ENCODE measurements at regions not wholly inside any gene's neighbourhood (a gene's known extent, or its start where the extent isn't known, plus 50 kb on each side); places are given as distances from the start of the nearest gene placed in this dataset.
"Not testable (repeated sequence)": the region's sequence is repeated elsewhere in the genome, so short reads cannot be mapped to it uniquely, and the experiment has no call there.

DNA sequence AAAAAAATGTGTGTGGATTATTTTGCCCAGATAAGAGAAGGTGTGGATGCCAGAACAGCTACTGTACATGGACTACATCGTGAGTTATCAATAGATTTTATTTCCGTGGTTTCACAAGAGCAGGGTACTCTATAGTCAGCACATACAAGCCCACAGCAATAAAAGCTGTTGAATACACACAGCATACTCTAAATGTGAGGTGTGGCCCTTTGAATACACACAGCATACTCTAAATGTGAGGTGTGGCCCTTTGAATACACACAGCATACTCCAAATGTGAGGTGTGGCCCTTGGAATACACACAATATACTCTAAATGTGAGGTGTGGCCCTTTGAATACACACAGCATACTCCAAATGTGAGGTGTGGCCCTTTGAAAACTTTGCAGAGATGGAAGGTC is 287.4 kb upstream of the ADARB2 start:
- H4K5ac ChIP-seq (ENCODE audit: low read depth, low read length); H3K4me2 ChIP-seq (ENCODE audit: low read depth, low read length); intact Hi-C loops (cut with micrococcal nuclease); H3K4me3 ChIP-seq (ENCODE audit: insufficient read depth, low read depth, low read length); BruUV-seq (replicated peaks); H2AK5ac ChIP-seq (ENCODE audit: low read depth, low read length); H3K18ac ChIP-seq (ENCODE audit: low read depth, low read length); H3K27me3 ChIP-seq (ENCODE audit: control insufficient read depth, insufficient read depth, low read length); H3K9ac ChIP-seq (ENCODE audit: low read depth, low read length); H3K4ac ChIP-seq (ENCODE audit: low read depth, low read length); dilution Hi-C loops (cut with HindIII; ENCODE audit: low sequenced_read_pairs, unreplicated experiment); CTCF ChIA-PET; H3K4me1 ChIP-seq (ENCODE audit: control insufficient read depth, insufficient read depth, low read length); H3K9me1 ChIP-seq (ENCODE audit: insufficient read depth, low read length); ATAC-seq (ENCODE audit: low read depth); H3K14ac ChIP-seq (replicated peaks; ENCODE audit: low read depth, low read length); H3K27ac ChIP-seq (ENCODE audit: insufficient read depth, low read length); H4K91ac ChIP-seq (ENCODE audit: insufficient read depth, low read depth, low read length); in situ Hi-C loops (cut with MboI; ENCODE audit: low sequenced_read_pairs); H3K56ac ChIP-seq (ENCODE audit: extremely low read depth, insufficient read depth, low read length); H2AFZ ChIP-seq (replicated peaks; ENCODE audit: low read length, poor library complexity); H2BK15ac ChIP-seq (ENCODE audit: low read depth, low read length); H2BK20ac ChIP-seq (ENCODE audit: low read depth, low read length); H4K20me1 ChIP-seq (ENCODE audit: insufficient read depth, low read length); H2AK9ac ChIP-seq (replicated peaks; ENCODE audit: low read depth, low read length, poor library complexity); POLR2A ChIA-PET (ENCODE audit: unreplicated experiment); DNase-seq; H3K23ac ChIP-seq (ENCODE audit: low read depth, low read length); H3K79me1 ChIP-seq (ENCODE audit: low read depth in 1 of 2, low read length in 2 of 2); H4K8ac ChIP-seq (ENCODE audit: low read depth in 2 of 2, low read length in 2 of 2); H2BK120ac ChIP-seq (ENCODE audit: low read depth, low read length); H2BK5ac ChIP-seq (ENCODE audit: low read depth, low read length, poor library complexity, severe bottlenecking); H3K36me3 ChIP-seq (ENCODE audit: control insufficient read depth, insufficient read depth, low read length): not testable (repeated sequence)
- H3K9me3 ChIP-seq (ENCODE audit: control insufficient read depth, insufficient read depth, low read length), result peaks cover 27% of the 10 kb centered on the region
- WGBS, 2 experiments (ENCODE audit: extremely low coverage in 2 of 2, insufficient read length in 1 of 2), result no CpG with 5 or more reads among the region's 2 CpGs
